SK-N-SH treated with all-trans-retinoic acid at 6 μM for 48 hours (cell line): ENCODE measurements at regions not wholly inside any gene's neighbourhood (a gene's known extent, or its start where the extent isn't known, plus 50 kb on each side); places are given as distances from the start of the nearest gene placed in this dataset.

Source experiments
- ATAC-seq: fragments of 200-7000 bp; cut with Tn5 transposase; 3 replicates; pipeline ENCODE4 v1.9.1; 2020; ENCODE audit warnings: mild to moderate bottlenecking, moderate library complexity
- ARNTL ChIP-seq: fragments of 450-650 bp; formaldehyde crosslinking; IDR thresholded peaks from 2 replicates; pipeline ENCODE4 v1.5.0; 2020; ENCODE audit warnings: low read depth, mild to moderate bottlenecking, moderate library complexity, borderline replicate concordance
- CREB5 ChIP-seq: fragments of 250-450 bp; sonication (Bioruptor Pico); IDR thresholded peaks from 2 replicates; pipeline ENCODE4 v1.5.1; 2020; ENCODE audit warnings: low read depth, mild to moderate bottlenecking, moderate library complexity
- GLIS3 ChIP-seq: fragments of 250-450 bp; sonication (Bioruptor Pico); IDR thresholded peaks from 2 replicates; pipeline ENCODE4 v1.5.0; 2020; ENCODE audit warnings: mild to moderate bottlenecking, moderate library complexity
- ISL1 ChIP-seq: fragments of 250-450 bp; sonication (Bioruptor Pico); IDR thresholded peaks from 2 replicates; pipeline ENCODE4 v2.1.2; 2022; ENCODE audit warnings: mild to moderate bottlenecking, moderate library complexity
- OSR1 ChIP-seq: fragments of 250-450 bp; sonication (Bioruptor Pico); IDR thresholded peaks from 2 replicates; pipeline ENCODE4 v1.8.0; 2022; ENCODE audit warnings: moderate library complexity, mild to moderate bottlenecking, inconsistent platforms
- PATZ1 ChIP-seq: fragments of 250-450 bp; sonication (Bioruptor Pico); IDR thresholded peaks from 2 replicates; pipeline ENCODE4 v1.8.0; 2020; ENCODE audit warnings: mild to moderate bottlenecking, moderate library complexity, borderline replicate concordance
- POU6F1 ChIP-seq: fragments of 250-450 bp; sonication (Bioruptor Pico); IDR thresholded peaks from 2 replicates; pipeline ENCODE4 v1.8.0; 2021; ENCODE audit warnings: low read depth, mild to moderate bottlenecking, moderate library complexity, borderline replicate concordance
- PPARA ChIP-seq: fragments of 250-450 bp; sonication (Bioruptor Pico); IDR thresholded peaks from 2 replicates; pipeline ENCODE4 v1.5.0; 2020; ENCODE audit warnings: mild to moderate bottlenecking, borderline replicate concordance
- RARB ChIP-seq: fragments of 250-450 bp; sonication (Bioruptor Pico); IDR thresholded peaks from 2 replicates; pipeline ENCODE4 v1.8.0; 2021; ENCODE audit warnings: mild to moderate bottlenecking, moderate library complexity
- SNAI2 ChIP-seq: fragments of 250-450 bp; sonication (Bioruptor Pico); IDR thresholded peaks from 2 replicates; pipeline ENCODE4 v1.5.0; 2020; ENCODE audit warnings: mild to moderate bottlenecking, moderate library complexity
- TCF4 ChIP-seq: fragments of 250-450 bp; sonication (Bioruptor Pico); IDR thresholded peaks from 2 replicates; pipeline ENCODE4 v1.8.0; 2021; ENCODE audit warnings: mild to moderate bottlenecking, moderate library complexity, borderline replicate concordance
- TOX ChIP-seq: fragments of 250-450 bp; sonication (Bioruptor Pico); IDR thresholded peaks from 2 replicates; pipeline ENCODE4 v1.8.0; 2021; ENCODE audit warnings: mild to moderate bottlenecking, moderate library complexity, borderline replicate concordance
- TSHZ2 ChIP-seq: fragments of 250-450 bp; sonication (Bioruptor Pico); IDR thresholded peaks from 2 replicates; pipeline ENCODE4 v1.5.0; 2020; ENCODE audit warnings: mild to moderate bottlenecking, moderate library complexity
- ZC3H10 ChIP-seq: fragments of 250-450 bp; sonication (Bioruptor Pico); IDR thresholded peaks from 2 replicates; pipeline ENCODE4 v1.5.1; 2021; ENCODE audit warnings: mild to moderate bottlenecking, moderate library complexity
- ZFP3 ChIP-seq: fragments of 250-450 bp; sonication (Bioruptor Pico); IDR thresholded peaks from 2 replicates; pipeline ENCODE4 v1.5.0; 2020; ENCODE audit warnings: mild to moderate bottlenecking, moderate library complexity
- ZNF565 ChIP-seq: fragments of 450-650 bp; formaldehyde crosslinking; conservative IDR thresholded peaks from 2 replicates; pipeline ENCODE4 v1.5.0; 2020; ENCODE audit warnings: low read depth, mild to moderate bottlenecking, moderate library complexity
- ZNF70 ChIP-seq: fragments of 450-650 bp; formaldehyde crosslinking; IDR thresholded peaks from 2 replicates; pipeline ENCODE4 v1.5.0; 2020; ENCODE audit warnings: mild to moderate bottlenecking, moderate library complexity
- ZNF8 ChIP-seq: fragments of 450-650 bp; formaldehyde crosslinking; IDR thresholded peaks from 2 replicates; pipeline ENCODE4 v1.5.0; 2020; ENCODE audit warnings: mild to moderate bottlenecking, moderate library complexity

GRCh38 chr3:95351158-95351557 is 1288.3 kb downstream of the NSUN3 start:
- TF ChIP-seq SNAI2 (CRISPR knock-in tag) = no peak
- no peak for TF ChIP-seq RARB (CRISPR knock-in tag)
- TF ChIP-seq ZNF565 (CRISPR knock-in tag) = no peak
- TF ChIP-seq GLIS3 (CRISPR knock-in tag) = no peak
- no peak for TF ChIP-seq TCF4
- no peak for TF ChIP-seq ZFP3 (CRISPR knock-in tag)
- no peak for TF ChIP-seq ZNF8 (CRISPR knock-in tag)
- TF ChIP-seq OSR1 = no peak
- no peak for TF ChIP-seq ZC3H10 (CRISPR knock-in tag)
- TF ChIP-seq PPARA (CRISPR knock-in tag) = no peak
- TF ChIP-seq TOX (CRISPR knock-in tag) = no peak
- TF ChIP-seq ARNTL = no peak
- TF ChIP-seq PATZ1 (CRISPR knock-in tag) = no peak
- no peak for TF ChIP-seq POU6F1 (CRISPR knock-in tag)
- ATAC-seq = no peak

GRCh38 chr3:95352471-95352870 is 1289.6 kb downstream of the NSUN3 start:
- no peak for ATAC-seq
- TF ChIP-seq RARB (CRISPR knock-in tag) = no peak
- TF ChIP-seq ARNTL = no peak
- TF ChIP-seq ZNF8 (CRISPR knock-in tag) = no peak
- no peak for TF ChIP-seq ZNF565 (CRISPR knock-in tag)
- no peak for TF ChIP-seq ZC3H10 (CRISPR knock-in tag)
- TF ChIP-seq TSHZ2 (CRISPR knock-in tag) = no peak
- TF ChIP-seq, all 23 proteins: peak for 0

- TF ChIP-seq PATZ1 (CRISPR knock-in tag) = no peak
- TF ChIP-seq ZNF565 (CRISPR knock-in tag) = no peak
- no peak for TF ChIP-seq RARB (CRISPR knock-in tag)
- TF ChIP-seq OSR1 = no peak
- TF ChIP-seq ISL1 (CRISPR knock-in tag) = no peak
- no peak for TF ChIP-seq ZFP3 (CRISPR knock-in tag)
- TF ChIP-seq ZNF70 = no peak
- no peak for TF ChIP-seq CREB5
- TF ChIP-seq ZC3H10 (CRISPR knock-in tag) = no peak
- no peak for TF ChIP-seq TSHZ2 (CRISPR knock-in tag)
- TF ChIP-seq TOX (CRISPR knock-in tag) = no peak
These were observed 1291.6 kb downstream of the NSUN3 start for GRCh38 chr3:95354489-95354888.

More at GRCh38 chr3:95354489-95354888, 1291.6 kb downstream of the NSUN3 start:
- no peak for ATAC-seq
